H9 (cell line): ENCODE measurements at regions not wholly inside any gene's neighbourhood (a gene's known extent, or its start where the extent isn't known, plus 50 kb on each side); places are given as distances from the start of the nearest gene placed in this dataset.
A peak's percentile ranks its signal among the peaks of the same experiment; 100 is the strongest.

Experiments
- DNase-seq: peaks from one replicate; pipeline ENCODE4 v3.0.0-alpha.2; 2017
- H2AFZ ChIP-seq: one replicate; pipeline ENCODE4 v1.6.1; 2013; ENCODE audit warnings: mild to moderate bottlenecking, low read length, control low read depth, moderate library complexity
- H2AK5ac ChIP-seq: 2 replicates; pipeline ENCODE4 v1.6.1; 2013; ENCODE audit warnings: low read length, control low read depth, mixed read lengths; ENCODE audit not compliant: insufficient read length
- H2BK120ac ChIP-seq: one replicate; pipeline ENCODE4 v1.6.1; 2013; ENCODE audit warnings: low read depth, mild to moderate bottlenecking, low read length, control low read depth, inconsistent platforms; ENCODE audit not compliant: poor library complexity, severe bottlenecking
- H2BK12ac ChIP-seq: 2 replicates; pipeline ENCODE4 v1.6.1; 2013; ENCODE audit warnings: low read length, control low read depth, mixed read lengths, low read depth; ENCODE audit not compliant: insufficient read length
- H2BK15ac ChIP-seq: 2 replicates; pipeline ENCODE4 v1.6.1; 2013; ENCODE audit warnings: low read depth, low read length, control low read depth
- H2BK20ac ChIP-seq: one replicate; pipeline ENCODE4 v1.6.1; 2013; ENCODE audit warnings: low read depth, mild to moderate bottlenecking, low read length, control low read depth, inconsistent platforms; ENCODE audit not compliant: poor library complexity, severe bottlenecking
- H2BK5ac ChIP-seq: 2 replicates; pipeline ENCODE4 v1.6.1; 2013; ENCODE audit warnings: low read length, control low read depth, mixed read lengths; ENCODE audit not compliant: insufficient read length
- H3K14ac ChIP-seq: 2 replicates; pipeline ENCODE4 v1.6.1; 2013; ENCODE audit warnings: low read length, control low read depth; ENCODE audit not compliant: insufficient read depth
- H3K18ac ChIP-seq: 2 replicates; pipeline ENCODE4 v1.6.1; 2013; ENCODE audit warnings: low read depth, mild to moderate bottlenecking, mixed read lengths, low read length, control low read depth; ENCODE audit not compliant: insufficient read length
- H3K23ac ChIP-seq: 2 replicates; pipeline ENCODE4 v1.6.1; 2013; ENCODE audit warnings: low read length, control low read depth, mixed read lengths, low read depth; ENCODE audit not compliant: insufficient read length
- H3K23me2 ChIP-seq: 2 replicates; pipeline ENCODE4 v1.6.1; 2013; ENCODE audit warnings: low read depth, mild to moderate bottlenecking, mixed read lengths, low read length, control low read depth; ENCODE audit not compliant: insufficient read length, poor library complexity, severe bottlenecking
- H3K27ac ChIP-seq: 2 replicates; pipeline ENCODE4 v1.5.1; 2013; ENCODE audit warnings: low read length, control low read depth, mixed read lengths, low read depth; ENCODE audit not compliant: insufficient read length
- H3K27me3 ChIP-seq: 2 replicates; pipeline ENCODE4 v1.6.1; 2013; ENCODE audit warnings: low read length, control low read depth, inconsistent platforms; ENCODE audit not compliant: insufficient read depth
- H3K4ac ChIP-seq: 2 replicates; pipeline ENCODE4 v1.6.1; 2013; ENCODE audit warnings: low read depth, mild to moderate bottlenecking, control low read depth, inconsistent platforms, low read length, moderate library complexity
- H3K4me1 ChIP-seq: 2 replicates; pipeline ENCODE4 v1.6.1; 2013; ENCODE audit warnings: low read length, control low read depth, inconsistent platforms; ENCODE audit not compliant: insufficient read depth
- H3K4me2 ChIP-seq: 2 replicates; pipeline ENCODE4 v1.6.1; 2013; ENCODE audit warnings: low read length, control low read depth, mixed read lengths; ENCODE audit not compliant: insufficient read length, insufficient read depth
- H3K56ac ChIP-seq: 2 replicates; pipeline ENCODE4 v1.6.1; 2013; ENCODE audit warnings: low read depth, mild to moderate bottlenecking, mixed read lengths, low read length, control low read depth; ENCODE audit not compliant: insufficient read length
- H3K79me1 ChIP-seq: 2 replicates; pipeline ENCODE4 v1.6.1; 2013; ENCODE audit warnings: low read depth, mild to moderate bottlenecking, moderate library complexity, low read length, control low read depth, inconsistent platforms; ENCODE audit not compliant: insufficient read depth, poor library complexity, severe bottlenecking
- H3K79me2 ChIP-seq: 2 replicates; pipeline ENCODE4 v1.6.1; 2013; ENCODE audit warnings: low read length, control low read depth, inconsistent platforms; ENCODE audit not compliant: insufficient read depth
- H3K9ac ChIP-seq: 2 replicates; pipeline ENCODE4 v1.6.1; 2013; ENCODE audit warnings: low read length, control low read depth, mixed read lengths; ENCODE audit not compliant: insufficient read length; ENCODE audit errors: extremely low read depth
- H3K9me3 ChIP-seq: one replicate; pipeline ENCODE4 v1.6.1; 2013; ENCODE audit warnings: low read depth, low read length, inconsistent platforms; ENCODE audit not compliant: control insufficient read depth
- H3T11ph ChIP-seq: one replicate; pipeline ENCODE4 v1.6.1; 2013; ENCODE audit warnings: mild to moderate bottlenecking, low read length, control low read depth, inconsistent platforms
- H4K20me1 ChIP-seq: one replicate; pipeline ENCODE4 v1.6.1; 2013; ENCODE audit not compliant: control insufficient read depth, insufficient read length, insufficient read depth
- H4K5ac ChIP-seq: 2 replicates; pipeline ENCODE4 v1.6.1; 2013; ENCODE audit warnings: low read depth, mild to moderate bottlenecking, mixed read lengths, low read length, control low read depth; ENCODE audit not compliant: insufficient read length
- H4K8ac ChIP-seq: replicated peaks from 2 replicates; pipeline ENCODE4 v1.6.1; 2013; ENCODE audit warnings: low read length, control low read depth, mixed read lengths, low read depth; ENCODE audit not compliant: insufficient read length
- H4K91ac ChIP-seq: 2 replicates; pipeline ENCODE4 v1.6.1; 2013; ENCODE audit warnings: low read depth, mild to moderate bottlenecking, moderate library complexity, mixed read lengths, low read length, control low read depth; ENCODE audit not compliant: insufficient read length
- H3K27ac Mint-ChIP-seq, 3 experiments: 2 replicates in 2 of 3; 3 replicates in 1 of 3; pipeline ENCODE4 v1.8.0; 2020 to 2021; ENCODE audit warnings: mixed read lengths in 3 of 3, mild to moderate bottlenecking in 1 of 3, moderate library complexity in 1 of 3
- H3K27me3 Mint-ChIP-seq: 2 replicates; pipeline ENCODE4 v1.8.0; 2021; ENCODE audit warnings: low read depth, mild to moderate bottlenecking, moderate library complexity, mixed read lengths
- H3K36me3 Mint-ChIP-seq, 3 experiments: 2 replicates in 2 of 3; 3 replicates in 1 of 3; pipeline ENCODE4 v1.8.0; 2020 to 2021; ENCODE audit warnings: low read depth in 3 of 3, mixed read lengths in 3 of 3; ENCODE audit not compliant: insufficient read depth in 1 of 3
- H3K4me1 Mint-ChIP-seq, 2 experiments: 2 replicates each; pipeline ENCODE4 v1.8.0; 2020; ENCODE audit warnings: mixed read lengths in 2 of 2
- H3K4me3 Mint-ChIP-seq, 2 experiments: 2 replicates in 1 of 2; 3 replicates in 1 of 2; pipeline ENCODE4 v1.8.0; 2020 to 2021; ENCODE audit warnings: mild to moderate bottlenecking in 2 of 2, mixed read lengths in 2 of 2, moderate library complexity in 1 of 2
- H3K9me3 Mint-ChIP-seq, 2 experiments: 2 replicates in 1 of 2; 3 replicates in 1 of 2; pipeline ENCODE4 v1.8.0; 2020; ENCODE audit warnings: mild to moderate bottlenecking in 2 of 2, mixed read lengths in 2 of 2, moderate library complexity in 1 of 2
- WGBS: extraction: QIAGEN DNeasy Blood & Tissue Kit; methylation state at CpG from one replicate; pipeline ENCODE4 v1.1.7; 2013; ENCODE audit warnings: missing lambda C conversion rate, low lambda C conversion rate, mixed read lengths; ENCODE audit not compliant: insufficient read length; ENCODE audit errors: extremely low coverage; 5-methylcytosine and 5-hydroxymethylcytosine counted together
- TF ChIP-seq, protein P1 (sequence below): fragments of 200-600 bp; sonication (generic); conservative IDR thresholded peaks from 3 replicates; pipeline ENCODE4 v1.8.0; 2021; ENCODE audit warnings: antibody characterized with exemption, mild to moderate bottlenecking

GRCh38 chr13:55234311-55234710 is 1906.4 kb upstream of the PRR20A start:
- Histone ChIP-seq H3K4me2 (no peak overlapping the region), H2AFZ (no peak overlapping the region), H2BK20ac (no peak overlapping the region), H4K91ac (no peak overlapping the region), H3K23ac (no peak overlapping the region), H3K79me1 (no peaks in the 10 kb centered on the region), H3K56ac (no peak overlapping the region), H4K20me1 (no peaks in the 10 kb centered on the region), H2BK15ac (no peak overlapping the region), H2BK5ac (no peak overlapping the region), H2BK12ac (no peak overlapping the region), H2AK5ac (no peak overlapping the region), H3T11ph (no peak overlapping the region), H3K9ac (no peak overlapping the region), H3K4ac (no peak overlapping the region), H4K8ac (no peak overlapping the region), H2BK120ac (no peak overlapping the region), H3K23me2 (no peaks in the 10 kb centered on the region), H3K27me3 (no peaks in the 10 kb centered on the region), H3K14ac (no peak overlapping the region), H3K9me3 (no peaks in the 10 kb centered on the region), H4K5ac (no peak overlapping the region), H3K27ac (no peak overlapping the region), H3K4me1 (0 out of 2 replicates have a peak, but pooled peaks cover 3% of the 10 kb centered on the region), H3K79me2 (no peaks in the 10 kb centered on the region), H3K18ac (no peak overlapping the region)
- no peaks in the 10 kb centered on the region for H3K27me3 Mint-ChIP-seq
- peaks cover 0 to 27% (median 8%) of the 10 kb centered on the region in 3 experiments; a peak in 5 of 7 replicates for H3K36me3 Mint-ChIP-seq
- no CpG with 5 or more reads among the region's 5 CpGs for WGBS
- TF ChIP-seq, protein P1, sequence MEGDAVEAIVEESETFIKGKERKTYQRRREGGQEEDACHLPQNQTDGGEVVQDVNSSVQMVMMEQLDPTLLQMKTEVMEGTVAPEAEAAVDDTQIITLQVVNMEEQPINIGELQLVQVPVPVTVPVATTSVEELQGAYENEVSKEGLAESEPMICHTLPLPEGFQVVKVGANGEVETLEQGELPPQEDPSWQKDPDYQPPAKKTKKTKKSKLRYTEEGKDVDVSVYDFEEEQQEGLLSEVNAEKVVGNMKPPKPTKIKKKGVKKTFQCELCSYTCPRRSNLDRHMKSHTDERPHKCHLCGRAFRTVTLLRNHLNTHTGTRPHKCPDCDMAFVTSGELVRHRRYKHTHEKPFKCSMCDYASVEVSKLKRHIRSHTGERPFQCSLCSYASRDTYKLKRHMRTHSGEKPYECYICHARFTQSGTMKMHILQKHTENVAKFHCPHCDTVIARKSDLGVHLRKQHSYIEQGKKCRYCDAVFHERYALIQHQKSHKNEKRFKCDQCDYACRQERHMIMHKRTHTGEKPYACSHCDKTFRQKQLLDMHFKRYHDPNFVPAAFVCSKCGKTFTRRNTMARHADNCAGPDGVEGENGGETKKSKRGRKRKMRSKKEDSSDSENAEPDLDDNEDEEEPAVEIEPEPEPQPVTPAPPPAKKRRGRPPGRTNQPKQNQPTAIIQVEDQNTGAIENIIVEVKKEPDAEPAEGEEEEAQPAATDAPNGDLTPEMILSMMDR: no peak
- H3K4me1 Mint-ChIP-seq: peaks cover 18 to 20% of the 10 kb centered on the region in 2 experiments
- no peak overlapping the region for H3K4me3 Mint-ChIP-seq
- H3K9me3 Mint-ChIP-seq: no peaks in the 10 kb centered on the region
- H3K27ac Mint-ChIP-seq: peak overlapping the region in 2 of 3 experiments; percentile 27 to 56; a peak in 1 of 7 replicates
- DNase-seq: no peak
